Activated CD8-positive, alpha-beta T cell treated with anti-CD3 and anti-CD28 coated beads, Interleukin-2, amount 10 ng/mL, durations not matched to agents 7 days and 5 days (primary cell): ENCODE measurements at regions not wholly inside any gene's neighbourhood (a gene's known extent, or its start where the extent isn't known, plus 50 kb on each side); places are given as distances from the start of the nearest gene placed in this dataset.
"Not testable (repeated sequence)": the region's sequence is repeated elsewhere in the genome, so short reads cannot be mapped to it uniquely, and the experiment has no call there.

ENCODE experiments used
- ATAC-seq: fragments of 150-1000 bp; cut with Tn5 transposase; one replicate; pipeline ENCODE4 v1.10.0; 2021; ENCODE audit warnings: moderate library complexity
- CTCF ChIA-PET: fragments of 350-600 bp; sonication (Branson Sonifier 250); formaldehyde crosslinking; loops from one replicate; lab custom pipeline; 2021; ENCODE audit warnings: antibody characterized with exemption; lab: Charles Lee
- POLR2A ChIA-PET: fragments of 350-600 bp; sonication (Branson Sonifier 250); formaldehyde crosslinking; loops from one replicate; lab custom pipeline; 2021; ENCODE audit warnings: antibody characterized with exemption; lab: Charles Lee
- DNase-seq: peaks from one replicate; pipeline ENCODE4 v3.0.0-alpha.2; 2020
- H3K27ac Mint-ChIP-seq: one replicate; pipeline ENCODE4 v1.8.0; 2021; ENCODE audit warnings: mild to moderate bottlenecking, mixed read lengths
- H3K27me3 Mint-ChIP-seq: one replicate; pipeline ENCODE4 v1.8.0; 2021; ENCODE audit warnings: low read depth, mixed read lengths
- H3K36me3 Mint-ChIP-seq: one replicate; pipeline ENCODE4 v1.8.0; 2021; ENCODE audit warnings: low read depth, mixed read lengths
- H3K4me1 Mint-ChIP-seq: one replicate; pipeline ENCODE4 v1.8.0; 2021; ENCODE audit warnings: low read depth, mixed read lengths
- H3K4me3 Mint-ChIP-seq: one replicate; pipeline ENCODE4 v1.8.0; 2021; ENCODE audit warnings: mild to moderate bottlenecking, mixed read lengths
- H3K9me3 Mint-ChIP-seq: one replicate; pipeline ENCODE4 v1.8.0; 2022; ENCODE audit warnings: mixed read lengths; ENCODE audit not compliant: insufficient read depth

DNA sequence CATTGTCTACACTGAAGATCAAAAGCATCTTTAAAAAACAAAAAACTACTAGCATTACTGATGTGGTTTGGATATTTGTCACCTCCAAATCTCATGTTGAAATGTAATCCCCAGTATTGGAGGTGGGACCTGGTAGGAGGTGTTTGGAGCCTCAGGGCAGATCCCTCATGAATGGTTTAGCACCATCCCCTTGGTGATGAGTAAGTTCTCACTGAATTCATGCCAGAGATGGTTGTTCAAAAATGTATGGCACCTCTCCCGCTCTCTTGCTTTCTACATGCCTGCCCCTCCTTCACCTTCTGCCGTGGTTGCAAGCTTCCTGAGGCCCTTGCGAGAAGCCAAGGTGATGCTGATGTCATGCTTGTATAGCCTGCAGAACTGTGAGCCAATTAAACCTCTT is 136.6 kb upstream of the FHIT start:
- Mint-ChIP-seq H3K4me3 (no peak overlapping the region), H3K9me3 (peaks cover 15% of the 10 kb centered on the region), H3K36me3 (no peaks in the 10 kb centered on the region), H3K27me3 (peaks cover 2% of the 10 kb centered on the region), H3K4me1 (no peaks in the 10 kb centered on the region), H3K27ac (no peak overlapping the region)
- ChIA-PET CTCF (no interaction called here), POLR2A (no interaction called here)
- ATAC-seq (no peak), DNase-seq (no peak)

DNA sequence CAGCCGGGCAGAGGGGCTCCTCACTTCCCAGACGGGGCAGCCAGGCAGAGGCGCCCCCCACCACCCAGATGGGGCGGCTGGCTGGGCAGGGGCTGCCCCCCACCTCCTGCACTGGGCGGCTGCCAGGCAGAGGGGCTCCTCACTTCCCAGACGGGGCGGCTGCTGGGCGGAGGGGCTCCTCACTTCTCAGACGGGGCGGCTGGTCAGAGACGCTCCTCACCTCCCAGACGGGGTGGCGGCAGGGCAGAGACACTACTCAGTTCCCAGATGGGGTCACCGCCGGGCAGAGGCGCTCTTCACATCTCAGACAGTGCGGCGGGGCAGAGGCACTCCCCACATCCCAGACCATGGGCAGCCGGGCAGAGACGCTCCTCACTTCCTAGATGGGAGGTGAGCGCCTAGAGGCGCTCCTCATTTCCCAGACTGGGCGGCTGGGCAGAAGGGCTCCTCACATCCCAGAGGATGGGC is 142.3 kb upstream of the FHIT start:
- DNase-seq, H3K27ac Mint-ChIP-seq, POLR2A ChIA-PET, H3K27me3 Mint-ChIP-seq, H3K4me3 Mint-ChIP-seq, H3K4me1 Mint-ChIP-seq, ATAC-seq, CTCF ChIA-PET, H3K36me3 Mint-ChIP-seq: not testable (repeated sequence)
- H3K9me3 Mint-ChIP-seq, result peaks cover 21% of the 10 kb centered on the region

DNA sequence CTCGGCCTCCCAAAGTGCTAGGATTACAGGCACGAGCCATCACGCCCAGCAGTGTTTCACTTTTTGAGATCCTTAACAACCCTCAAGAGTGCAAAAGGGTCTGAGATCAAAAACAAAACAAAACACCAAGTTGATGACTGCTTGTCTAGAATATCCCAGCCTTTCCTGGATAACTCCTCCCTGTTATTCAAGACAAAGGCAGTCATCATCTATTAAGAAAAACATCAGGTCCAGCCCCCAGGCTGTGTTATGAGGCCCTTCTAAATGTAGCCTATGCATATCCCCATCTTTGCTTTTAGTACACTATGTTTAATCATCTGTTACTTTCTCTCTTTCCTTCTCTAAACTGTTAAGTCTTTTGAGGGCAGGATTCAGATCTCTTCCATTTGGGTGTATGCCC is 150.1 kb upstream of the FHIT start:
- Mint-ChIP-seq H3K27ac (no peak overlapping the region), H3K9me3 (no peaks in the 10 kb centered on the region), H3K36me3 (no peaks in the 10 kb centered on the region), H3K4me1 (no peaks in the 10 kb centered on the region), H3K4me3 (no peak overlapping the region), H3K27me3 (no peaks in the 10 kb centered on the region)
- ChIA-PET POLR2A (no interaction called here), CTCF (no interaction called here)
- ATAC-seq (no peak), DNase-seq (no peak)

DNA sequence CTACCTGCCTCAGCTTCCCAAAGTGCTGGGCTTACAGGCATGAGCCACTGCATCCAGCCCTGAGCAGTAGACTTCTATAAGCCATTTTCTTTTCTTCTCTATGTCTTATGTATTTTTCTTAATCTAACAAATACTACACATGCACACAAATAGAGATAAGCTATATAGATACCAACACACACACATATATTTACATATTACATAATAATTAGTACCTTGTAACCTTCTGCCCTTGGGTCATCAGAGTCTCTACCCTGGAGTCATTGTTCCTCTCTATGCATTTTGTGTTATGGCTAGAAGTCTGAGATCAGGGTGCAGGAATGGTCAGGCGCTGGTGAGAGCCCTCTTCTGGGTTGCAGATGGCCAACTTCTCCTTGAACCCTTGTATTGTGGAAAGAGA is 154.0 kb upstream of the PTPRG start:
- POLR2A ChIA-PET, result no interaction called here
- Mint-ChIP-seq H3K27ac (no peak overlapping the region), H3K27me3 (no peaks in the 10 kb centered on the region), H3K36me3 (no peaks in the 10 kb centered on the region), H3K4me3 (no peak overlapping the region), H3K9me3 (no peaks in the 10 kb centered on the region), H3K4me1 (no peaks in the 10 kb centered on the region)
- DNase-seq (no peak), ATAC-seq (no peak)
- CTCF ChIA-PET, result no interaction called here

DNA sequence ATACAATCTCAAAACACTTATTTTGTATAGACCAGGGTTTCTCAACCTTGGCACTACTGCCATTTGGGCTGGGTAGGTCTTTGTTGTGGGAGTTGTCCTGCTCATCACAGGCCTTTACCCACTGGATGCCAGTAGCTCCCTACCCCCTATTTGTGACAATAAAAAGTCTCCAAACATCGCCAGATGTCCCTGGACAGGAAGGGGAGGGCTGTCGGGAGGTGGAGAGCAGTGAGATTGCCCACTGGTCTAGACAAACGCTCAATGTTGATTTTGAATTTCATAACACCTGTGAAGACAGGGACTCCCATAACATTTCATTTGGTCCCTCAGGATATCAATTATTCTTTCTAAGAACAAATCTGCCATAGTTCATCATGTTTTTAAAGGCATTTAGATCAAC is 151.7 kb upstream of the PTPRG start:
- ChIA-PET POLR2A (no interaction called here), CTCF (no interaction called here)
- H3K27me3 Mint-ChIP-seq, result peaks cover 4% of the 10 kb centered on the region
- H3K4me1 Mint-ChIP-seq, result no peaks in the 10 kb centered on the region
- no peak for DNase-seq
- H3K36me3 Mint-ChIP-seq, result no peaks in the 10 kb centered on the region
- no peaks in the 10 kb centered on the region for H3K9me3 Mint-ChIP-seq
- no peak for ATAC-seq
- no peak overlapping the region for H3K4me3 Mint-ChIP-seq
- H3K27ac Mint-ChIP-seq, result no peak overlapping the region

DNA sequence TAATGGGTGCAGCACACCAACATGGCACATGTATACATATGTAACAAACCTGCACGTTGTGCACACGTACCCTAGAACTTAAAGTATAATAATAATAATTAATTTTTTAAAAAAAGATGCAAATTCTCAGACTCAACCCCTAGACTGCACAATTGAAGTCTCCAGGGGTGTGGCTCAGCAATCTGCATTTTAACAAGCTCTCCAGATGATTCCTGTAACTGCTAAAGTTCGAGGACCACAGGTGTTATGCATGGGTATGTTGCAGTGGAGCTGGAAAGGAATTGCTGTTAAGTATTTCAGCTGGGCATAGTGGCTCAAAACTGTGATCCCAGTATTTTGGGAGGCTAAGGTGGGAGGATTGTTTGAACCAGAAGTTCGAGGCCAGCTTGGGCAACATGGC is 151.0 kb upstream of the PTPRG start:
- H3K4me1 Mint-ChIP-seq, H3K36me3 Mint-ChIP-seq, H3K27me3 Mint-ChIP-seq, DNase-seq, H3K27ac Mint-ChIP-seq, H3K4me3 Mint-ChIP-seq, POLR2A ChIA-PET, CTCF ChIA-PET, H3K9me3 Mint-ChIP-seq, ATAC-seq: not testable (repeated sequence)

DNA sequence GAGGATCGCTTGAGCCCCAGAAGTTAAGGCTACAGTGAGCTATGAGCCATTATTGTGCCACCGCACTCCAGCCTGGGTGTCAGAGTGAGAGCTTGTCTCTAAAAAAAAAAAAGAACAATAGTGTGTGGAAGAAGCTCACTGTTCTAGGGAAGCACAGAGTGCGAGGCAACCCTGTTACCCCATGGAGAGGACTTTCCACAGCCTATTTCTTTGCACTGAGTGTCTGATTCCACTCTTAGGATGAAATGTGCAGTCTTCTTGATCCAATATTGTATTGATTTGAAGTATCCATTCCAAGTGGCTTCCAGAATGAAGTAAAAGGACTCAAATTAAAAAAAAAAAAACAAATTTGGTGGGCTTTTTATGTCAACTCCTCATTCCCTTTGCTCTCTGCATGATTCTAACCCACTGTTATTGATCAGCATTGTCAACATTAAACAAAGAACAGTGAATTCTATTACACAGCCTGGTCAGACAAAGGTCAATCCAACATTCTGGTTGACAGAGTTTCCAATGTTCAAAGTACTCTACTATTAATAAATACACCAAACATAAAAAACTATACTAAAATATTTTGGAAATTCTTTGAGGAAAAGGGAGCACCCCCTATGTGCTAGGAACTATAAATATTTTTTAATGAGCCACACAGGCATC is 150.2 kb upstream of the PTPRG start:
- ChIA-PET POLR2A (no interaction called here), CTCF (no interaction called here)
- ATAC-seq (no peak), DNase-seq (no peak)
- H3K27ac Mint-ChIP-seq, result no peak overlapping the region
- H3K4me1 Mint-ChIP-seq, result no peaks in the 10 kb centered on the region
- no peaks in the 10 kb centered on the region for H3K9me3 Mint-ChIP-seq
- peaks cover 4% of the 10 kb centered on the region for H3K27me3 Mint-ChIP-seq
- no peak overlapping the region for H3K4me3 Mint-ChIP-seq
- H3K36me3 Mint-ChIP-seq, result no peaks in the 10 kb centered on the region

DNA sequence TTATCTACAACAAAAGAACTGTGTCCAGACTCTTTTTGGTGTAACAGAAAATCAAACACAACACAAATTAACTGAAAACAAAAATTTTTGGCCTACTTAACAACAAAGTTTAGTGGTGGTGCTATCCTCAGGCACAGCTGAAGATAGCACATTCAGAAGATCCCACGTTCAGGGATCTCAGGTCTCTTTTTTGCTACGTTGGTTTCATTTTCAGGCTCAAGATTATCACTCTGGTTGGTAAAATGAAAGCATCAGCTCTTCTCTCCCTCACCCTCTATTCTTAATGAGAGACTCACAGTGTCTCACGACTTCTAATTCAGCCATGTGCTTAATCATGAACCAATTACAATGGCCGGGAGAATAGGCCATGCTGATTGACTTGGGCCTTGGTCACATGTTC is 146.9 kb upstream of the PTPRG start:
- Mint-ChIP-seq H3K27ac (no peak overlapping the region), H3K4me3 (no peak overlapping the region), H3K9me3 (no peaks in the 10 kb centered on the region), H3K4me1 (no peaks in the 10 kb centered on the region), H3K27me3 (peaks cover 4% of the 10 kb centered on the region), H3K36me3 (no peaks in the 10 kb centered on the region)
- CTCF ChIA-PET, result interaction anchor here (1.2 kb wide), 1 partner anchor 33 kb away, joined by 3 read pairs; no protein-coding TSS in a partner anchor
- DNase-seq (no peak), ATAC-seq (no peak)
- POLR2A ChIA-PET, result no interaction called here

DNA sequence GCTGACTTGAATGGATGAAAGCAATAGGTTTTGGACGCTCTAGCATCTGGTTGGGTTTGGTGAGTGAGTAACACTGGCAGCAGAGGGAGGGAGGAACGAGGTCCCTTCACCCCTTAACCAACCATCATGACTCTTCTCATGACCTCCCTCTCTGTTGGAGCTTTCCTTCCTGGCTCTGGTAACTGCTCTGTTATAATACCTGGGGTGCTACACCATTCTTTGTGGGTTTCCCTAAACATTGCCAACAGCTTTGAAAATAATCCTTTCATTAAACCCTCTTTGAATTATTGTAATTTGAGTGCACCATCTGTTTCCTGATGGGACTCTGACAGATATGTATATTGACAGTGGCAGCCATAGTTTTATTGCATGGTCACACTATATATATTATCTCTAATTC is 146.2 kb upstream of the PTPRG start:
- H3K4me3 Mint-ChIP-seq, result no peak overlapping the region
- H3K27me3 Mint-ChIP-seq, result peaks cover 4% of the 10 kb centered on the region
- no peak overlapping the region for H3K27ac Mint-ChIP-seq
- ChIA-PET POLR2A (no interaction called here), CTCF (no interaction called here)
- no peak for DNase-seq
- no peak for ATAC-seq
- no peaks in the 10 kb centered on the region for H3K4me1 Mint-ChIP-seq
- no peaks in the 10 kb centered on the region for H3K36me3 Mint-ChIP-seq
- H3K9me3 Mint-ChIP-seq, result no peaks in the 10 kb centered on the region

DNA sequence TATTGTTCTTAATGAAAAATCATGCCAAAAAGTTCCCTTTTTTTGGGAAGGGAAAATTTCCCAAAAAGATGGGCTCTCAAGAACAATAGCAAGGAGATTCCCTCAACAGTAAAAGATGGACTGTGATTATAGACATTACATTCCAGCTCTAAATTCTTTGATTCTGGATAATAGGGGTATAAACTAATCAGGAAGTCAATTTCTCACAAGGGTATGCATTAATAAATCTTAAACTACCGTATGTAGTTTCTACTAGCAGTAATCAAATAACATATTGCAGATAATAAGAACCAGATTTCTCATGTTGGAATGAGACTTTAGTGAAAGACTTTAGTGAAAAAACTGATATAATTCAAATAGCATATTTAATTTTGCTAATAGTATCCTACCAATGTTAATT is 144.8 kb upstream of the PTPRG start:
- Mint-ChIP-seq H3K9me3 (no peaks in the 10 kb centered on the region), H3K4me1 (no peaks in the 10 kb centered on the region), H3K27ac (no peak overlapping the region), H3K4me3 (no peak overlapping the region), H3K36me3 (no peaks in the 10 kb centered on the region), H3K27me3 (peaks cover 4% of the 10 kb centered on the region)
- CTCF ChIA-PET, result no interaction called here
- DNase-seq (no peak), ATAC-seq (no peak)
- POLR2A ChIA-PET, result no interaction called here

DNA sequence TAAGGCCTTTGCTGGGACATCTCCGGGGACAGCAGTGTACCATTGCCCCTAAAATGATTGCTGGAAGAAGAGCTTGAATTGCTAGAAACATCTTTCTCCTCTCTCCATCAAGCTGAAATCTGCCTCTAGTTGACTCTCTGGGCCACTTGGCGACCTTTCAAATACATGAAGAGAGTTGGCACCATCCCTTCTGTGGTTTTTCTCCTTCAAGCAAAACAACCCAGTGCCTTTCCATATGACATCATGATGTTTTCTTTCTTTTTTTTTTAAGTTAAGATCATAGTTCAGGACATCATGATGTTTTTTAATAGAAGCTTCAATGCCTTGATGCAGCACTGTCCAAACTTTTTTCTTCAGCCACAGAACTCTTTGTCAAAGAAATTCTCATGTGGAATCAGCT is 144.0 kb upstream of the PTPRG start:
- CTCF ChIA-PET, result no interaction called here
- H3K4me3 Mint-ChIP-seq, result no peak overlapping the region
- POLR2A ChIA-PET, result no interaction called here
- peaks cover 4% of the 10 kb centered on the region for H3K27me3 Mint-ChIP-seq
- H3K4me1 Mint-ChIP-seq, result no peaks in the 10 kb centered on the region
- ATAC-seq, result no peak
- no peaks in the 10 kb centered on the region for H3K36me3 Mint-ChIP-seq
- no peak overlapping the region for H3K27ac Mint-ChIP-seq
- DNase-seq, result no peak
- no peaks in the 10 kb centered on the region for H3K9me3 Mint-ChIP-seq

DNA sequence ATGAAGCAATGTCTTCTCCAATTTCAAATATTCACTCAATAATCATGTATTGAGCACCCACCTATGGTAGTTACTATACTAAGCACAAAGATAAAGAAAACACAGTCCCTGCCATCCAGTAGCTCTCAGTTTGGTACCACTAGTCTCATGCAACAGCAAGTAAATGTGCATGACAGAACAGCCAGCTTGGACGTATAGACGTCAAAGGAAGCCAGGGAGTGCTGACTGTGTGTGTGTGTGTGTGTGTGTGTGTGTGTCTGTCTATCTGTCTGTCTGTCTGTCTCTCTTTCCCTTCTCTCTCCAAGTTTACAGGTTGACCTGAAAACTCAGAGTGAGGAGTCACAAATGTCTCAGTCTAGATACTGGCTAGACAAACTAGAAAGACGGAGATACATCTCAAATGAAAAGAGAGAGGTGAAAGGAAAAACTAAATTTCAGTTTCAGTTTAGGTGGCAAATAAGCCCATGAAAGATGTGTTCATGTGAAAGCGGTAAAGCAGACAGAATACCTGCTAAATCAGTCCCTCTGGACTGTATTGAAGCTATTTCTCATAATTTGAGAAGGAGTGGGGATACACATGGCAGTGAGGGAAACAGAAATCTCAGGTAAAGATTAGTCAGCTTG is 141.1 kb upstream of the PTPRG start:
- DNase-seq (no peak), ATAC-seq (no peak)
- Mint-ChIP-seq H3K4me1 (no peaks in the 10 kb centered on the region), H3K9me3 (no peaks in the 10 kb centered on the region), H3K4me3 (no peak overlapping the region), H3K27me3 (no peaks in the 10 kb centered on the region), H3K27ac (no peak overlapping the region), H3K36me3 (no peaks in the 10 kb centered on the region)
- ChIA-PET CTCF (no interaction called here), POLR2A (no interaction called here)
